Mesendoderm (in vitro differentiated cells): ENCODE measurements at regions not wholly inside any gene's neighbourhood (a gene's known extent, or its start where the extent isn't known, plus 50 kb on each side); places are given as distances from the start of the nearest gene placed in this dataset.
"Not testable (repeated sequence)": the region's sequence is repeated elsewhere in the genome, so short reads cannot be mapped to it uniquely, and the experiment has no call there.

Source experiments
- DNase-seq: peaks from one replicate; pipeline ENCODE4 v3.0.0; 2013
- H2AK5ac ChIP-seq: 2 replicates; pipeline ENCODE4 v1.6.1; 2013; ENCODE audit warnings: low read length, inconsistent platforms
- H2BK120ac ChIP-seq: 2 replicates; pipeline ENCODE4 v1.6.1; 2013; ENCODE audit warnings: low read depth, mild to moderate bottlenecking, low read length, moderate library complexity, mixed read lengths
- H2BK15ac ChIP-seq: replicated peaks from 2 replicates; pipeline ENCODE4 v1.6.1; 2013; ENCODE audit warnings: low read depth, mild to moderate bottlenecking, moderate library complexity
- H2BK5ac ChIP-seq: 2 replicates; pipeline ENCODE4 v1.6.1; 2013; ENCODE audit warnings: low read length, inconsistent platforms
- H3K18ac ChIP-seq: 2 replicates; pipeline ENCODE4 v1.6.1; 2013; ENCODE audit warnings: mild to moderate bottlenecking, low read length, mixed read lengths
- H3K23ac ChIP-seq: one replicate; pipeline ENCODE4 v1.6.1; 2013; ENCODE audit warnings: low read length
- H3K27ac ChIP-seq: 2 replicates; pipeline ENCODE4 v1.5.1; 2013; ENCODE audit warnings: low read depth, mild to moderate bottlenecking, inconsistent platforms, low read length, moderate library complexity
- H3K27me3 ChIP-seq: 2 replicates; pipeline ENCODE4 v1.6.1; 2013; ENCODE audit warnings: low read length, control low read depth, mild to moderate bottlenecking, inconsistent platforms; ENCODE audit not compliant: insufficient read depth, poor library complexity
- H3K36me3 ChIP-seq: 2 replicates; pipeline ENCODE4 v1.6.1; 2013; ENCODE audit warnings: low read length, inconsistent platforms; ENCODE audit not compliant: control insufficient read depth, insufficient read depth
- H3K4ac ChIP-seq: one replicate; pipeline ENCODE4 v1.6.1; 2013; ENCODE audit warnings: low read depth, mild to moderate bottlenecking, low read length, moderate library complexity
- H3K4me1 ChIP-seq: 2 replicates; pipeline ENCODE4 v1.6.1; 2013; ENCODE audit warnings: low read depth, low read length, inconsistent platforms; ENCODE audit not compliant: control insufficient read depth
- H3K4me2 ChIP-seq: 2 replicates; pipeline ENCODE4 v1.6.1; 2013; ENCODE audit warnings: low read length
- H3K4me3 ChIP-seq: 2 replicates; pipeline ENCODE4 v1.5.1; 2013; ENCODE audit warnings: mild to moderate bottlenecking, low read length
- H3K56ac ChIP-seq: one replicate; pipeline ENCODE4 v1.6.1; 2013; ENCODE audit warnings: low read length
- H3K79me1 ChIP-seq: 2 replicates; pipeline ENCODE4 v1.6.1; 2013; ENCODE audit warnings: low read length, inconsistent platforms
- H3K79me2 ChIP-seq: 2 replicates; pipeline ENCODE4 v1.6.1; 2013; ENCODE audit warnings: mild to moderate bottlenecking, low read length; ENCODE audit not compliant: control insufficient read depth, insufficient read depth
- H3K9ac ChIP-seq: 2 replicates; pipeline ENCODE4 v1.6.1; 2013; ENCODE audit warnings: low read length, inconsistent platforms
- H4K5ac ChIP-seq: one replicate; pipeline ENCODE4 v1.6.1; 2013; ENCODE audit warnings: low read length
- H4K8ac ChIP-seq: one replicate; pipeline ENCODE4 v1.6.1; 2013; ENCODE audit warnings: low read depth, mild to moderate bottlenecking, control low read depth, low read length, moderate library complexity
- WGBS: extraction: QIAGEN DNeasy Blood & Tissue Kit; methylation state at CpG from one replicate; pipeline ENCODE4 v1.1.7; 2013; ENCODE audit warnings: low lambda C conversion rate, missing lambda C conversion rate; ENCODE audit not compliant: insufficient coverage; ENCODE audit errors: extremely low coverage; 5-methylcytosine and 5-hydroxymethylcytosine counted together

DNA sequence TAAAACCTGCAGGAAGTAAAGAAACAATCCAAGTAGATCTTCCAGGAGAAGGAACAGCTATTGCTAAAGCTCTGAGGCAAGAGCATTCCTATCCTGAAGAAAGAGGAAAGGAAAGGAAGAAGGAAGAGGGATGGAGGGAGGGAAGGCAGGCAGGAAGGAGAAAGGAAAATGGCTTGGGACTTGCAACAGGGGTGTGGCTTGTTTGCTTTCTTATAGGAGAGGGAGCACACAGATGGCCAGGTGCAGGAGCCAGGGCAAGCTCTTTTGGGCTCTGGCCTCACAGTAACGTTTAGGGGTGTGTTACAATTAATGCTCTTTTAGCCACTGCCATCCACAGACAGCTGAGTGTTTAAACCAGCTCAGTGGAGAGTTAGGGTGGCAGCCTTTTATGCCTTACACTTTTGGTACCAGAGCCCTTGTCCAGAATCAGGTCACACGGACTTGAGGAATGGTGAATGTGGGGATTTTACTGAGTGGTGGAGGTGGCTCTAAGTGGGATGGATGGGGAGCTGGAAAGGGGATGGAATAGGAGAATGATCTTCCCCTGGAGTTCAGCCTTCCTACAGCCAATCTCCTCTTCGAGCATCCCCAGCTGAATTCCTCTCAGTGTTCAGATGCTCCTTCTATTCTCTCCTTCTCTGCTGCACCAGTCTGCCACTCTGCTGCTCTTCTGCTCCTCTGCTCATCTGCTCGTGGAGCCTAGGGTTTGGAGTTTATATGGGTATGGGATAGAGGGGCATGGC lies 108.7 kb upstream of the SLC39A10 start:
- H2BK5ac ChIP-seq: no peak overlapping the region
- H3K79me2 ChIP-seq: no peaks in the 10 kb centered on the region
- no peak overlapping the region for H3K18ac ChIP-seq
- no peak overlapping the region for H3K4ac ChIP-seq
- no peaks in the 10 kb centered on the region for H3K27me3 ChIP-seq
- H3K79me1 ChIP-seq: no peaks in the 10 kb centered on the region
- no peak overlapping the region for H2AK5ac ChIP-seq
- H3K23ac ChIP-seq: no peak overlapping the region
- H2BK120ac ChIP-seq: no peak overlapping the region
- no peak overlapping the region for H3K4me2 ChIP-seq
- H3K27ac ChIP-seq: no peak overlapping the region
- no peak overlapping the region for H4K5ac ChIP-seq
- no peak overlapping the region for H3K56ac ChIP-seq
- no CpG with 5 or more reads among the region's 4 CpGs for WGBS
- no peak overlapping the region for H2BK15ac ChIP-seq
- H4K8ac ChIP-seq: no peak overlapping the region
- DNase-seq: no peak
- H3K4me1 ChIP-seq: no peaks in the 10 kb centered on the region
- H3K36me3 ChIP-seq: no peaks in the 10 kb centered on the region
- H3K4me3 ChIP-seq: no peak overlapping the region
- H3K9ac ChIP-seq: no peak overlapping the region

DNA sequence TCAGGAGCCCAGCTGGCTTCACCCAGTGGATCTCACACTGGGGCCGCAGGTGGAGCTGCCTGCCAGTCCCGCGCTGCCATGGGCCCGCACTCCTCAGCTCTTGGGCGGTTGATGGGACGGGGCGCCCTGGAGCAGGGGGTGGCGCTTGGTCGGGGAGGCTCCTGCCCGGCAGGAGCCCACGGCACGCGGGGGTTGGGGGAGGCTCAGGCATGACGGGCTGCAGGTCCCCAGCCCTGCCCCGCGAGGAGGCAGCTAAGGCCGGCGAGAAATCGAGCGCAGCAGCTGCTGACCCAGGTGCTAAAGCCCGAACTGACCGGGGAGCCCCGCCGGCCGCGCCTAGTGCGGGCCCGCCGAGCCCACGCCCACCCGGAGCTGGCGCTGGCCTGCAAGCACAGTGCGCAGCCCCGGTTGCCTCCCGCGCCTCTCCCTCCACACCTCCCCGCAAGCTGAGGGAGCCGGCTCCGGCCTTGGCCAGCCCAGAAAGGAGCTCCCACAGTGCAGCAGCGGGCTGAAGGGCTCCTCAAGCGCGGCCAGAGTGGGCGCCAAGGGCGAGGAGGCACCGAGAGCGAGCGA lies 109.7 kb upstream of the SLC39A10 start:
- H3K4me3 ChIP-seq, H3K56ac ChIP-seq, H3K23ac ChIP-seq, H3K27me3 ChIP-seq, H3K4me2 ChIP-seq, H3K4ac ChIP-seq, H2BK5ac ChIP-seq, H3K79me1 ChIP-seq, H3K36me3 ChIP-seq, H3K79me2 ChIP-seq, H4K8ac ChIP-seq, H3K9ac ChIP-seq, H3K18ac ChIP-seq, DNase-seq, H2BK15ac ChIP-seq, H2AK5ac ChIP-seq, H4K5ac ChIP-seq, H2BK120ac ChIP-seq, H3K27ac ChIP-seq, H3K4me1 ChIP-seq: not testable (repeated sequence)
- no CpG with 5 or more reads among the region's 47 CpGs for WGBS

DNA sequence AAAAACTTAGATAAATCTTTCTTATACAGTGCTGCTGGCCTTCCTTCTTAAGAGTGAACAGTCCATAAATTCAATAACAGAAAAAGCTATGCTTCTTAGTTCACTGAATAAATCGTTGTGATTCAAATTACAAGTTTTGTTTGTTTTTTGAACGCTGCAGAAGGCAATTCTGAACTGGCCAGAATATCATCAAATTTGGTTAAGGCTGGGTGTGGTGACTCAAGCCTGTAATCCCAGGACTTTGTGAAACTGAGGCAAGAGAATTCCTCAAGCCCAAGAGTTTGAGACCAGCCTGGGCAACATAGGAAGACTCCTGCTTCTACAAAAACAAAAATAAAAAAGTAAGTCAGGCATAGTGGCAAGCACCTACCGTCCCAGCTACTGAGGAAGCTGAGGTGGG lies 111.2 kb upstream of the SLC39A10 start:
- no peak overlapping the region for H3K27ac ChIP-seq
- no peak overlapping the region for H2BK15ac ChIP-seq
- no peaks in the 10 kb centered on the region for H3K36me3 ChIP-seq
- H2AK5ac ChIP-seq: no peak overlapping the region
- H3K4me1 ChIP-seq: no peaks in the 10 kb centered on the region
- no peak overlapping the region for H3K4me2 ChIP-seq
- H3K79me1 ChIP-seq: no peaks in the 10 kb centered on the region
- no CpG with 5 or more reads among the region's 3 CpGs for WGBS
- no peak overlapping the region for H2BK5ac ChIP-seq
- no peak overlapping the region for H4K5ac ChIP-seq
- no peak overlapping the region for H2BK120ac ChIP-seq
- DNase-seq: no peak
- H4K8ac ChIP-seq: no peak overlapping the region
- H3K23ac ChIP-seq: no peak overlapping the region
- H3K18ac ChIP-seq: no peak overlapping the region
- H3K4me3 ChIP-seq: no peak overlapping the region
- H3K4ac ChIP-seq: no peak overlapping the region
- H3K9ac ChIP-seq: no peak overlapping the region
- no peaks in the 10 kb centered on the region for H3K79me2 ChIP-seq
- no peak overlapping the region for H3K56ac ChIP-seq
- no peaks in the 10 kb centered on the region for H3K27me3 ChIP-seq

DNA sequence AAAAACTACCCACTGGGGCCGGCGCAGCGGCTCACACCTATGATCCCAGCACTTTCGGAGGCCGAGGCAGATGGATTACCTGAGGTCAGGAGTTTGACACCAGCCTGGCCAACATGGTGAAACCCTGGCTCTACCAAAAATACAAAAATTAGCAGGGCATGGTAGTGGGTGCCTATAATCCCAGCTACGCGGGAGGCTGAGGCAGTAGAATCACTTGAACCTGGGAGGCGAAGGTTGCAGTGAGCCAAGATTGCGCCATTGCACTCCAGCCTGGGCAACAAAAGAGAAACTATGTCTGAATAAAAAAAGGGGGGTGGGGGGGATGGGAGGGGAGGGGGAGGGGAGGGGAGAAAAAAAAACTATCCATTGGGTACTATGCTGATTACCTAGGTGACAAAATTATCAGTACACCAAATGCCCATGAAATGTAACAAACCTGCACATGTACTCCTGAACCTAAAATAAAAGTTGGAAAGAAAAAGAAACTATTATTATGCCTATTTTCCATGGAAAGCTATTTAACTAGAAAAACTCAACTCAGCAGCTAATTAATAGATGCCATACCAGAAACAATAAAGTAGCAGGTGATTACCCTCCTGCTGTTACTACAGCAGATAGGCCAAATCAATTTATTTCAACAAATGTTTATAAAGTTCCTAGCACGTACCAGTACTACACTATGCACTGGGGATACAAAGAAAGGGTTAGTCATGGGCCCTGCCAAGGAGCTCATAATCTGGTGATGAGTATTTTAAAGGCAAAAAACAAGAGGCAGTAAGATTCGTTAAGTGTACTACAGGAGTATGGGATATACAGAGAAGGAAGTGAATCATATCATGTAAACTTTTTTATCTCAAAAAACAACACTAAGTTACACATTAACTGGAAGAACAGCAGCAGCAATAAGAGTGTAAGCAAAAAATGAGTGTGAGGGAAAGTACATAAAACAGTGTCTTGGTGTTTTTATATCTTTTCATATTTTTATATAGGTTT lies 112.8 kb upstream of the SLC39A10 start:
- Histone ChIP-seq H4K8ac (no peak overlapping the region), H3K4me3 (no peak overlapping the region), H3K4me1 (no peaks in the 10 kb centered on the region), H3K36me3 (no peaks in the 10 kb centered on the region), H3K4ac (no peak overlapping the region), H2BK15ac (no peak overlapping the region), H3K23ac (no peak overlapping the region), H3K4me2 (no peak overlapping the region), H3K9ac (no peak overlapping the region), H3K56ac (no peak overlapping the region), H2BK120ac (no peak overlapping the region), H2AK5ac (no peak overlapping the region), H4K5ac (no peak overlapping the region), H3K79me2 (no peaks in the 10 kb centered on the region), H3K18ac (no peak overlapping the region), H3K27me3 (no peaks in the 10 kb centered on the region), H2BK5ac (no peak overlapping the region), H3K27ac (no peak overlapping the region), H3K79me1 (no peaks in the 10 kb centered on the region)
- no peak for DNase-seq
- no CpG with 5 or more reads among the region's 11 CpGs for WGBS

DNA sequence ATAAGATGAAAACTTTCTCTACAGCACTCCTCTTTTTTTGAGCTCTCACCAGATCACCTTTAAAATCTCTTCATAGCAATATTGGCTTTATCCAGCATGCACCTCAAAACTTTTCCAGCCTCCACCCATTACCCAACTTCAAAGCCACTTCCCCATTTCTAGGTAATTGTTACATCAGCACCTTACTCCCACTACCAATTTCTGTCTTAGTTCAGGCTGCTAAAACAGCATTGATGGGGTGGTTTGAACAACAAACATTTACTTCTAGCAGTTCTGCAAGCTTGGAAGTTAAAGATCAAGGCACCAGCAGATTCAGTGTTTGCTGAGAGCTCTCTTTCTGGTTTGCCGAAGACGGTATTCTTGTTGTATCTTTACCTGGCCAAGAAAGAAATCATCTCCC lies 114.0 kb upstream of the SLC39A10 start:
- no CpG with 5 or more reads among the region's 2 CpGs for WGBS
- Histone ChIP-seq H3K9ac (no peak overlapping the region), H3K18ac (no peak overlapping the region), H3K79me1 (no peaks in the 10 kb centered on the region), H3K4me2 (no peak overlapping the region), H3K4me3 (no peak overlapping the region), H3K27me3 (no peaks in the 10 kb centered on the region), H3K23ac (no peak overlapping the region), H2BK15ac (no peak overlapping the region), H4K8ac (no peak overlapping the region), H3K56ac (no peak overlapping the region), H3K4ac (no peak overlapping the region), H3K4me1 (no peaks in the 10 kb centered on the region), H2BK120ac (no peak overlapping the region), H3K79me2 (no peaks in the 10 kb centered on the region), H2BK5ac (no peak overlapping the region), H2AK5ac (no peak overlapping the region), H3K36me3 (no peaks in the 10 kb centered on the region), H3K27ac (no peak overlapping the region), H4K5ac (no peak overlapping the region)
- DNase-seq: no peak
